ENCODE measurements at regions not wholly inside any gene's neighbourhood (a gene's known extent, or its start where the extent isn't known, plus 50 kb on each side); places are given as distances from the start of the nearest gene placed in this dataset.

- no peak for DNase-seq
These were observed 928.1 kb downstream of the TBC1D22A start for GRCh38 chr22:47690586-47690985.

GRCh38 chr22:47690166-47690565 is 927.7 kb downstream of the TBC1D22A start:
- no peak for DNase-seq

- DNase-seq, result no peak
These were observed 925.3 kb downstream of the TBC1D22A start for GRCh38 chr22:47687776-47688175.

GRCh38 chr22:47687346-47687655 is 924.9 kb downstream of the TBC1D22A start:
- DNase-seq, result no peak

GRCh38 chr22:47686594-47687345 is 924.3 kb downstream of the TBC1D22A start:
- DNase-seq, result no peak

- no peak for DNase-seq
These were observed 919.1 kb downstream of the TBC1D22A start for GRCh38 chr22:47681411-47682165.

GRCh38 chr22:47678636-47679287 is 916.3 kb downstream of the TBC1D22A start:
- no peak for DNase-seq

- no peak for DNase-seq
These were observed 915.6 kb downstream of the TBC1D22A start for GRCh38 chr22:47678048-47678447.

GRCh38 chr22:47676685-47677084 is 914.2 kb downstream of the TBC1D22A start:
- no peak for DNase-seq

- DNase-seq, result no peak
These were observed 912.1 kb downstream of the TBC1D22A start for GRCh38 chr22:47674600-47674999.

GRCh38 chr22:47673557-47673956 is 911.1 kb downstream of the TBC1D22A start:
- no peak for DNase-seq

GRCh38 chr22:47672526-47672925 is 910.1 kb downstream of the TBC1D22A start:
- no peak for DNase-seq

GRCh38 chr22:47665151-47665550 is 902.7 kb downstream of the TBC1D22A start:
- DNase-seq, result no peak

GRCh38 chr22:47663615-47664605 is 901.5 kb downstream of the TBC1D22A start:
- DNase-seq, result no peak

GRCh38 chr22:47659467-47660223 is 897.2 kb downstream of the TBC1D22A start:
- no peak for DNase-seq

- no peak for DNase-seq
These were observed 895.7 kb downstream of the TBC1D22A start for GRCh38 chr22:47658182-47658581.

GRCh38 chr22:47657224-47657623 is 894.8 kb downstream of the TBC1D22A start:
- DNase-seq, result no peak

GRCh38 chr22:47656806-47657205 is 894.4 kb downstream of the TBC1D22A start:
- DNase-seq, result no peak

- DNase-seq, result no peak
These were observed 893.5 kb downstream of the TBC1D22A start for GRCh38 chr22:47655930-47656329.

- no peak for DNase-seq
These were observed 892.6 kb downstream of the TBC1D22A start for GRCh38 chr22:47654922-47655491.

GRCh38 chr22:47653921-47654320 is 891.5 kb downstream of the TBC1D22A start:
- no peak for DNase-seq
